Psoas muscle (tissue), 7 donors: ENCODE measurements at regions not wholly inside any gene's neighbourhood (a gene's known extent, or its start where the extent isn't known, plus 50 kb on each side); places are given as distances from the start of the nearest gene placed in this dataset.

Experiments used
- ATAC-seq, 4 donors: fragments of 200-7000 bp; cut with Tn5 transposase; one replicate each; pipeline ENCODE4 v1.9.1; 2020; ENCODE audit warnings: moderate library complexity in 3 of 4, mild to moderate bottlenecking in 2 of 4
- DNase-seq, 2 donors: peaks; one replicate each; pipeline ENCODE4 v3.0.0-alpha.2; 2020
- H3K27ac ChIP-seq: fragments of 200-600 bp; one replicate; pipeline ENCODE4 v1.8.0; 2022
- H3K27me3 ChIP-seq, 3 donors: fragments of 200-600 bp in 1 of 3; one replicate each; pipeline versions ENCODE4 v1.6.1 to v1.8.0; 2013 to 2022; ENCODE audit warnings: low read length in 2 of 3, mild to moderate bottlenecking in 2 of 3, moderate library complexity in 1 of 3; ENCODE audit not compliant: insufficient read depth in 3 of 3
- H3K36me3 ChIP-seq, 2 donors: fragments of 200-600 bp in 1 of 2; one replicate each; pipeline versions ENCODE4 v1.6.1 to v1.8.0; 2013 to 2022; ENCODE audit warnings: low read depth in 1 of 2, mild to moderate bottlenecking in 1 of 2, moderate library complexity in 1 of 2; ENCODE audit not compliant: insufficient read depth in 1 of 2
- H3K4me1 ChIP-seq: fragments of 200-600 bp; one replicate; pipeline ENCODE4 v1.8.0; 2022
- H3K4me3 ChIP-seq: fragments of 200-600 bp; one replicate; pipeline ENCODE4 v1.8.0; 2022; ENCODE audit warnings: mild to moderate bottlenecking
- H3K9me3 ChIP-seq: fragments of 200-600 bp; one replicate; pipeline ENCODE4 v1.8.0; 2022
- CTCF ChIP-seq: fragments of 200-600 bp; IDR thresholded peaks from one replicate; pipeline ENCODE4 v1.8.0; 2022; ENCODE audit warnings: antibody characterized with exemption
- WGBS, 3 donors: extraction: QIAGEN DNeasy Blood & Tissue Kit; methylation state at CpG; one replicate each; pipeline versions ENCODE4 v1.1.6 to v1.1.7; 2013; 5-methylcytosine and 5-hydroxymethylcytosine counted together
- intact Hi-C, 2 donors: fragments of 100-400 bp; cut with DNase I; formaldehyde crosslinking; loops; one replicate each; pipeline versions ENCODE4 v1.11.0 to v1.14.2; 2022
- donor health status: healthy with polysubstance abuse.
- donor health status: DM: no; HTN: no; CAD: no; lungs with moderate emphysema.
- donor health status: Bipolar disorder and iron deficiency.
- donor health status: healthy.
- donor health status: DM: yes; HTN: yes; CAD: no.
- donor health status: DM: no; HTN: no; CAD: no.
- donor health status: DM: yes; HTN: yes; CAD: no.

- H3K4me1 ChIP-seq, result no peaks in the 10 kb centered on the region
- WGBS, 3 donors, result 73 to 76% (median 75%) methylated on average over 5 of the region's 5 CpGs
- ATAC-seq (no peak), DNase-seq (no peak)
- H3K27ac ChIP-seq, result no peak overlapping the region
- no peaks in the 10 kb centered on the region for H3K36me3 ChIP-seq
- intact Hi-C loops, result no loop called here
- H3K9me3 ChIP-seq, result no peaks in the 10 kb centered on the region
- H3K27me3 ChIP-seq, result no peaks in the 10 kb centered on the region
- no peak for TF ChIP-seq CTCF
- H3K4me3 ChIP-seq, result no peak overlapping the region
These were observed 188.4 kb downstream of the PAH start for GRCh38 chr12:102728506-102729242.

- Histone ChIP-seq H3K9me3 (no peaks in the 10 kb centered on the region), H3K27ac (no peak overlapping the region), H3K36me3 (no peaks in the 10 kb centered on the region), H3K27me3 (no peaks in the 10 kb centered on the region), H3K4me3 (no peak overlapping the region), H3K4me1 (no peaks in the 10 kb centered on the region)
- DNase-seq, result no peak
- no peak for ATAC-seq
- 45 to 51% (median 50%) methylated on average over 4 of the region's 4 CpGs for WGBS, 3 donors
- no peak for TF ChIP-seq CTCF
- intact Hi-C loops, result no loop called here
These were observed 190.4 kb downstream of the PAH start for GRCh38 chr12:102726686-102727085.

GRCh38 chr12:102722147-102722546 lies 194.9 kb downstream of the PAH start:
- TF ChIP-seq CTCF, result no peak
- H3K4me3 ChIP-seq, result no peak overlapping the region
- no peak overlapping the region for H3K27ac ChIP-seq
- no peaks in the 10 kb centered on the region for H3K27me3 ChIP-seq
- WGBS, 3 donors, result 82 to 88% (median 87%) methylated on average over 2 of the region's 2 CpGs
- intact Hi-C loops, result no loop called here
- no peaks in the 10 kb centered on the region for H3K4me1 ChIP-seq
- H3K9me3 ChIP-seq, result no peaks in the 10 kb centered on the region
- ATAC-seq (no peak), DNase-seq (no peak)
- H3K36me3 ChIP-seq, result no peaks in the 10 kb centered on the region

GRCh38 chr12:102708108-102708507 lies 208.9 kb downstream of the PAH start:
- H3K4me3 ChIP-seq, result no peak overlapping the region
- no peaks in the 10 kb centered on the region for H3K4me1 ChIP-seq
- no peak for DNase-seq
- no peaks in the 10 kb centered on the region for H3K36me3 ChIP-seq
- no peaks in the 10 kb centered on the region for H3K27me3 ChIP-seq
- 86% methylated on average over 3 of the region's 3 CpGs for WGBS, 3 donors
- intact Hi-C loops, result no loop called here
- no peak overlapping the region for H3K27ac ChIP-seq
- H3K9me3 ChIP-seq, result no peaks in the 10 kb centered on the region
- TF ChIP-seq CTCF, result no peak
- ATAC-seq, result no peak
